Adrenal gland (tissue), 9 donors: ENCODE measurements at regions not wholly inside any gene's neighbourhood (a gene's known extent, or its start where the extent isn't known, plus 50 kb on each side); places are given as distances from the start of the nearest gene placed in this dataset.

Source experiments
- DNase-seq, 7 donors: peaks; one replicate each; pipeline ENCODE4 v3.0.0-alpha.2; 2019 to 2020
- H3K27ac ChIP-seq, 5 donors: fragments of 200-600 bp; sonication (generic) in 4 of 5; 1 replicate in 3 of 5; 2 replicates in 2 of 5; pipeline versions ENCODE4 v1.5.1 to v1.8.0; 2016 to 2020; ENCODE audit warnings: mild to moderate bottlenecking in 1 of 5
- H3K27me3 ChIP-seq: fragments of 200-600 bp; 2 replicates; pipeline ENCODE4 v1.8.0; 2021
- H3K36me3 ChIP-seq, 2 donors: fragments of 200-600 bp; replicated peaks in 1 of 2; 1 replicate in 1 of 2; 2 replicates in 1 of 2; pipeline versions ENCODE4 v1.5.1 to v1.8.0; 2018 to 2022
- H3K4me1 ChIP-seq, 2 donors: fragments of 200-600 bp; replicated peaks in 1 of 2; 1 replicate in 1 of 2; 2 replicates in 1 of 2; pipeline versions ENCODE4 v1.5.1 to v1.8.0; 2018 to 2021
- H3K4me3 ChIP-seq, 4 donors: fragments of 200-600 bp; sonication (generic) in 3 of 4; one replicate each; pipeline ENCODE4 v1.5.1; 2016 to 2018
- H3K9me3 ChIP-seq, 3 donors: fragments of 200-600 bp; sonication (generic) in 1 of 3; replicated peaks in 1 of 3; 1 replicate in 2 of 3; 2 replicates in 1 of 3; pipeline versions ENCODE4 v1.5.1 to v1.8.0; 2016 to 2021
- POLR2A ChIP-seq, 2 donors: fragments of 450-650 bp; IDR thresholded peaks; one replicate each; pipeline ENCODE4 v1.6.1; 2017; ENCODE audit warnings: antibody characterized with exemption in 2 of 2, mild to moderate bottlenecking in 2 of 2, moderate library complexity in 1 of 2
- WGBS, 4 donors: extraction: QIAGEN DNeasy Blood & Tissue Kit in 2 of 4; methylation state at CpG; one replicate each; pipeline versions ENCODE4 v1.1.5 to v1.1.7; 2013 to 2017; 5-methylcytosine and 5-hydroxymethylcytosine counted together
- intact Hi-C, 2 donors: fragments of 100-400 bp; cut with DNase I; formaldehyde crosslinking; loops; one replicate each; pipeline versions ENCODE4 v1.14.1 to v1.15.0; 2022 to 2023
- TF ChIP-seq, protein P1 (sequence below), 6 experiments: fragments of 450-650 bp in 4 of 6; fragments of 200-600 bp in 2 of 6; sonication (generic) in 1 of 6; IDR thresholded peaks; 1 replicate in 5 of 6; 2 replicates in 1 of 6; pipeline versions ENCODE4 v1.5.1 to v1.8.0; 2016 to 2021; ENCODE audit warnings: antibody characterized with exemption in 6 of 6, mild to moderate bottlenecking in 2 of 6, moderate library complexity in 1 of 6
- donor health status: healthy with polysubstance abuse.
- donor health status: Bipolar disorder and iron deficiency.
- donor health status: DM: yes; HTN: yes; CAD: no.
- donor health status: DM: no; HTN: no; CAD: no.
- donor health status: DM: no; HTN: no; CAD: no.

DNA sequence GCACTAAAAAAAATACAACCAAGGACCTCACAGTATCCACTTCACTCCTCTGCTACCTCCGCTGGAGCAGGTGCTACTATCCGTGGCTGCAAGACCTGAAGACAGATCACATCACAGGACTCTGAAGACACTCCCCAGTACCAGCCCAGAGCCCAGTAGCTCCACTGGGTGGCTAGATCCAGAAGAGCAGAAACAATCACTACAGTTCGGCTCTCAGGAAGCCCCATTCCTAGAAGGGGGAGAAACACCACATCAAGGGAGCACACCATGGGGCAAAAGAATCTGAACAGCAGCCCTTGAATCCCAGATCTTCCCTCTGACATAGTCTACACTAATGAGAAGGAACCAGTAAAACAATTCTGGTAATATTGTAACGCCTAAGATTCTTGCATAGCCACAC, 494.0 kb upstream of the FAT3 start:
- no peak for DNase-seq
- H3K4me1 ChIP-seq = no peaks in the 10 kb centered on the region
- intact Hi-C loops = no loop called here
- 78 to 93% (median 89%) methylated on average over 2 to 4 of the region's 4 CpGs for WGBS, 4 donors
- H3K9me3 ChIP-seq = no peaks in the 10 kb centered on the region
- TF ChIP-seq, protein P1, sequence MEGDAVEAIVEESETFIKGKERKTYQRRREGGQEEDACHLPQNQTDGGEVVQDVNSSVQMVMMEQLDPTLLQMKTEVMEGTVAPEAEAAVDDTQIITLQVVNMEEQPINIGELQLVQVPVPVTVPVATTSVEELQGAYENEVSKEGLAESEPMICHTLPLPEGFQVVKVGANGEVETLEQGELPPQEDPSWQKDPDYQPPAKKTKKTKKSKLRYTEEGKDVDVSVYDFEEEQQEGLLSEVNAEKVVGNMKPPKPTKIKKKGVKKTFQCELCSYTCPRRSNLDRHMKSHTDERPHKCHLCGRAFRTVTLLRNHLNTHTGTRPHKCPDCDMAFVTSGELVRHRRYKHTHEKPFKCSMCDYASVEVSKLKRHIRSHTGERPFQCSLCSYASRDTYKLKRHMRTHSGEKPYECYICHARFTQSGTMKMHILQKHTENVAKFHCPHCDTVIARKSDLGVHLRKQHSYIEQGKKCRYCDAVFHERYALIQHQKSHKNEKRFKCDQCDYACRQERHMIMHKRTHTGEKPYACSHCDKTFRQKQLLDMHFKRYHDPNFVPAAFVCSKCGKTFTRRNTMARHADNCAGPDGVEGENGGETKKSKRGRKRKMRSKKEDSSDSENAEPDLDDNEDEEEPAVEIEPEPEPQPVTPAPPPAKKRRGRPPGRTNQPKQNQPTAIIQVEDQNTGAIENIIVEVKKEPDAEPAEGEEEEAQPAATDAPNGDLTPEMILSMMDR (IDR thresholded peaks at IDR 0.05) = no peak
- TF ChIP-seq POLR2A (IDR thresholded peaks at IDR 0.05) = no peak
- H3K4me3 ChIP-seq = no peak overlapping the region
- no peaks in the 10 kb centered on the region for H3K27me3 ChIP-seq
- no peak overlapping the region for H3K27ac ChIP-seq
- no peaks in the 10 kb centered on the region for H3K36me3 ChIP-seq

DNA sequence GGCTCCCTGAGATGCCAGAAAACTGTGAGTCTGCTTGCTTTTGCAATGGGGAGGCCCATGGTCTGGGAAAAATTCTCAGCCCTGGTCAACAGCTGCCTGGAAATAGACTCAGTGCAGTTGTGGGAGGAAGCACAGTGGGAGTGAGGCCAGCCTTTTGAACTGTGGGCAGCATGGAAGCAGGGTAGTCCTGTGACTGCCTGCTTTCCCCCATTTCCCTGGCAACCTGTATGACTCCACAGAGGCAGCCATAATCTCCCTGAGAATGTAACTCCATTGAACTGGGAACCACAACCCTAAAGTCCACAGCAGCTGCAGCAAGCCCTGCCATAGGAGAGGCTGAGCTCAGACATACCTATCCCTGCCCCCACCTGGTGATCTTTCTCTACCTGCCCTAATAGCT, 494.6 kb upstream of the FAT3 start:
- H3K27me3 ChIP-seq = no peaks in the 10 kb centered on the region
- no peaks in the 10 kb centered on the region for H3K4me1 ChIP-seq
- H3K9me3 ChIP-seq = no peaks in the 10 kb centered on the region
- no peak overlapping the region for H3K27ac ChIP-seq
- H3K36me3 ChIP-seq = no peaks in the 10 kb centered on the region
- TF ChIP-seq POLR2A (IDR thresholded peaks at IDR 0.05) = no peak
- TF ChIP-seq, protein P1 (IDR thresholded peaks at IDR 0.05) = no peak
- intact Hi-C loops = no loop called here
- DNase-seq = no peak
- no peak overlapping the region for H3K4me3 ChIP-seq

DNA sequence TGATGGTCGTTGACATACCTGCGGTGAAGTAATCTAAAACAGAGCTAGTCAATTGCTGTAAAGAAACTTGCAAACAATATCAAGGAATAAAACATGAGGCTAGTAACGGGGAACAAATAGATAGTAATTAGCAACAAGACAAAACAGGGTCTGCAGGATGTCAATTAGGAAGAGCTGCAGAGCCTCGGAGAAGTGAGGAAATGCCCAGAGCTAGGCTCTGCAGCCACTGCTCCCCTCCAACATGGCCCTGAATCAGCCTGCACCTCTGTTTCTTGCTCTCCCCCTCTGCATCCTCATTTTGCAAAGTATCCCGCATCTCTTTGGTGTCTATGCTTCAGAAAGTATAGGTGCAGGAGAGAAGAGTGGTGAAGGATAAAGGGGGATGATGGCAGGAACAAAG, 507.4 kb upstream of the FAT3 start:
- Histone ChIP-seq H3K4me3 (no peak overlapping the region), H3K27ac (no peak overlapping the region), H3K36me3 (no peaks in the 10 kb centered on the region), H3K27me3 (no peaks in the 10 kb centered on the region), H3K9me3 (peaks cover 0 to 4% (median 0%) of the 10 kb centered on the region in 3 donors), H3K4me1 (no peaks in the 10 kb centered on the region)
- TF ChIP-seq, protein P1 (IDR thresholded peaks at IDR 0.05) = no peak
- no peak for DNase-seq
- 63 to 69% (median 66%) methylated on average over 5 of the region's 5 CpGs for WGBS, 4 donors
- intact Hi-C loops = no loop called here

DNA sequence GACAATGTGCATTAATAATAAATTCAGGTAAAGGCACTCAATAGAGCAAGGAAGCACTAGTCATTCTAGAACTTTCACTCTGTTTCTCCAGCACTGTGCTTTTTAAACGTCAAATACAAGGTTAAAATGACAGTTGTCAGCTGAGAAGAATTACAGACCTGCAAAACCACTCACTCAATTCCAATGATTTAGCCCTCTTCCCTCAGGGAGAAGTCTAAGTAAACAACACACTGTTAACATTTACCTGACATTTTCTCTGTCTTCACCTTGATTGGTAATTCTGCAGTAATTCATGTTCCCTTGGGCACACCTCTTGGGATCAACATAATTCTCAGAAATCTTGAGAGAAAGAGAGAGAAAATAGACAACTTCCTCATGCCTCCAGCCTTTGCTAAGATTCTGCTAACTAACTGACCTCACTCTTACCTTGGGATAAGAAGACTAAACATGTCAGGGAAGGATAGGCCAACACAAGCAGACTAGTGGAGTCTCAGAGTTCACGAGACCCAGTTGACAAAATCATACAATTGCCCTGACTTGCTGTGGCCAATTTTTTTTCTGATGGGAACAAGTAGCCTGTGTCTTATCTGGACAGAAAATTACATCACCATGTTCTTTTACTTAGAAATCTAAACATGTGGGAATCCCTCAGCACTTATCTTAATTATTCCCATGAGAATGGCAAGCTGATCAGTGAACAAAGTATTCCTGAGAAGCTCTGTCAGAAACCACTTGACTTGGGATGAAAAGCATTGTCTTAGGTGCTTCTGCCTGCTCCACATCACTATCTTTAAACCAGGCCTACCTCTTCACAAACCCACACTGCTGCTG, 516.8 kb upstream of the FAT3 start:
- WGBS, 4 donors = 39 to 53% (median 42%) methylated on average over 2 of the region's 2 CpGs
- H3K4me1 ChIP-seq = no peaks in the 10 kb centered on the region
- no peaks in the 10 kb centered on the region for H3K36me3 ChIP-seq
- no peaks in the 10 kb centered on the region for H3K27me3 ChIP-seq
- intact Hi-C loops = no loop called here
- DNase-seq = no peak
- no peaks in the 10 kb centered on the region for H3K9me3 ChIP-seq
- no peak for TF ChIP-seq POLR2A (IDR thresholded peaks at IDR 0.05)
- TF ChIP-seq, protein P1 (IDR thresholded peaks at IDR 0.05) = no peak
- H3K4me3 ChIP-seq = no peak overlapping the region
- no peak overlapping the region for H3K27ac ChIP-seq
